GM21367 (cell line): ENCODE measurements at regions not wholly inside any gene's neighbourhood (a gene's known extent, or its start where the extent isn't known, plus 50 kb on each side); places are given as distances from the start of the nearest gene placed in this dataset.
"Not testable (repeated sequence)": the region's sequence is repeated elsewhere in the genome, so short reads cannot be mapped to it uniquely, and the experiment has no call there.

Experiments used
- ATAC-seq: cut with Tn5 transposase; IDR thresholded peaks from one replicate; pipeline ENCODE4 v1.9.1; 2021; ENCODE audit not compliant: unreplicated experiment

- ATAC-seq, result no peak
Observed at GRCh38 chr12:105524961-105525360, 194.5 kb downstream of the C12orf75 start.

- no peak for ATAC-seq
Observed at GRCh38 chr12:105534068-105534467, 203.6 kb downstream of the C12orf75 start.

- not testable (repeated sequence) for ATAC-seq
Observed at GRCh38 chr12:105535033-105535432, 204.5 kb downstream of the C12orf75 start.

GRCh38 chr12:105538880-105539279, 208.4 kb downstream of the C12orf75 start:
- ATAC-seq, result no peak

GRCh38 chr12:105539735-105540134, 209.2 kb downstream of the C12orf75 start:
- ATAC-seq, result no peak

- no peak for ATAC-seq
Observed at GRCh38 chr12:105547786-105548185, 217.3 kb downstream of the C12orf75 start.

- ATAC-seq, result no peak
Observed at GRCh38 chr12:105548626-105549025, 218.1 kb downstream of the C12orf75 start.

- no peak for ATAC-seq
Observed at GRCh38 chr12:105552056-105552455, 221.6 kb downstream of the C12orf75 start.

- no peak for ATAC-seq
Observed at GRCh38 chr12:105554223-105554678, 223.8 kb downstream of the C12orf75 start.

- no peak for ATAC-seq
Observed at GRCh38 chr12:105554856-105555255, 224.4 kb downstream of the C12orf75 start.

- ATAC-seq, result no peak
Observed at GRCh38 chr12:105555556-105556295, 225.2 kb downstream of the C12orf75 start.

- ATAC-seq, result no peak
Observed at GRCh38 chr12:105559310-105559709, 228.8 kb downstream of the C12orf75 start.

- ATAC-seq, result no peak
Observed at GRCh38 chr12:105561546-105562198, 231.2 kb downstream of the C12orf75 start.

- ATAC-seq, result no peak
Observed at GRCh38 chr12:105562199-105562971, 231.9 kb downstream of the C12orf75 start.

- no peak for ATAC-seq
Observed at GRCh38 chr12:105567061-105567460, 236.6 kb downstream of the C12orf75 start.

- no peak for ATAC-seq
Observed at GRCh38 chr12:105569886-105570285, 239.4 kb downstream of the C12orf75 start.

- no peak for ATAC-seq
Observed at GRCh38 chr12:105570944-105571343, 240.5 kb downstream of the C12orf75 start.

GRCh38 chr12:105573574-105573973, 243.1 kb downstream of the C12orf75 start:
- no peak for ATAC-seq

- ATAC-seq, result no peak
Observed at GRCh38 chr12:105574056-105574715, 243.7 kb downstream of the C12orf75 start.

- no peak for ATAC-seq
Observed at GRCh38 chr12:105575235-105575634, 244.7 kb downstream of the C12orf75 start.

GRCh38 chr12:105576261-105576660, 245.8 kb downstream of the C12orf75 start:
- ATAC-seq, result no peak
